ENCODE measurements at regions not wholly inside any gene's neighbourhood (a gene's known extent, or its start where the extent isn't known, plus 50 kb on each side); places are given as distances from the start of the nearest gene placed in this dataset.
"Not testable (repeated sequence)": the region's sequence is repeated elsewhere in the genome, so short reads cannot be mapped to it uniquely, and the experiment has no call there.

- no peak for DNase-seq (ENCODE audit: low read depth)
Observed at GRCh38 chr1:117707371-117707770, 101.5 kb downstream of the TENT5C start.

DNA sequence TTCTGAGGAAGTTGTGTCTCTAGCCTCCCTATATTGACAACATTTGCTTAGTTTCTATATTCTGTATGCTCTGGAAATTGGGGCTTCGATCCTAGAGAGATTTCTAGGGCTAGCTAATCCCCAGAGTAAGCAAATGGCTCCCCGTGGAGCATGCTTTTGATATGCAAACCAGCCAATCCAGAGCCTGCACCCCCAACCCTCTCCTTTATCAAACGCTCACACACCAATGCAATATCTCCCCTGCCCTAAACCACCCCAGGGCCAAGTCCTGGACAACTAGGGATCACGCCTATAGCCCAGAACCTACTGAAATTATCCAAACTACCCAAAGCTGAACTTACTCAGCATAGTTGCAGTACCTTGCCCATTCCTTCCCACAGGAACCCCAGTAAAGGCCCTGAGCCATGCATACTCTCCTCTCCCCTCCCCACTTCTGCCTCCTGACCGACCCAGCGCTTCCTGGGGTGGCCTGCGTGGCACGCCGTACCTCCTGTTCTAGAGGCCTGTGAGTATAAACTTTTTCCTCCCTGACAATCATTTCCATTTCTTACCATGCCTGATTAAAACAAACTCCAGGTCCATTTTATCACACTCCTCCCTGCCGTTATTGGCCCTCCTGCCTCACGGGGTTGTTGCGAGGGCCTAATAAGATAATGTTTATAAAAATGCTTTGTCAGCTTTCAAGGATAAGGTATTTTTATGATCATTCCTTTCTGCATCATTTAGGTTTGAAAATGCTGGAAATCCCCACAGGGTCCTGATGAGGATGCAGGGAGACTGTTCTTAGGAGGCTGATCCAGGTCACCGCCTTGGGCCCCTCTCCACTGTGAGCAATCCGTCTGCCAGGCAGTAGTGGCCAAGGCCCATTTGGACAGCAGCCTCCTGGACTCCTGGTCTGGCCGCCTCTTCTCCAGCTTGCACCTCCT, 102.7 kb downstream of the TENT5C start:
- no peak for DNase-seq (ENCODE audit: low read depth)

DNA sequence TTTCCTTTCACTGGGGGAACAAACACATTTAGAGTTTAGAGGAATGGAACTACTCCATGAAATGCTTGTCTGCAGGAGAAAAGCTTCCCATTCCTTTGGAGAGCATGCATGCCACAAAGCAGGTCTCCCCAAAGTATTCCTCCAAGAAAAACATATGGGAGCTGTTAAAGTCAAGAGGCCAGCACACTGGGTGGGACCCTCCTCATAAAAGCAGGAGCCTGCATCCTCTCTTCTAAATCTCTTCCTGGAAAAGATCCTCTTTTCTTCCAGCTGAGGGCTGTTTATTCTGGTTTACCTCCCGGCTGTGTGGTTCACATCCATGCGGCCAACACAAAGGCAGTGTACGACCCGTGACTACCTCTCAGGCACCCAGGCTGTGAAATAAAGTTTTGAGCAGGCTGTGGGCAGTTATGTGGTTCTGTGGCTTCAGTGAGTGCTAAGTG, 103.4 kb downstream of the TENT5C start:
- DNase-seq (ENCODE audit: low read depth): no peak

DNA sequence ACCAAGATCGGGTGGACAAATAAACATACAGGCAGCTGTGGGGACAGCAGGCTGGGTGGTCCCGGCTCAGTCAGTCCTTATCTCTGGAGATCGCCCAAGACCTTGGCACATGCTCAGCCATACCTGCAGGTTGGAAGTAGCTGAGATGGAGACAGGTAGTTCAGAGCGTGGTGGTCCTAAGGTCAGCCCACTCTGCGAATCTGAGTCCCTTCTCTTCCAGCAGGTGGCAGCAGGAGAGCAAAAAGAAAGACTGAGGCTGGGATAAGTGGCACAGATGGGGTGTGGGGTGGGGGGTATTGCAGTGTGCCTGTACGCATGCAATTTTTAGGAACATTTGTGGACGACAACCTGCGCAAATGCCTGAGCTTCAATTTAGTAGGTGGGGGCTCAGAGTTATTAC, 104.9 kb downstream of the TENT5C start:
- DNase-seq (ENCODE audit: low read depth): no peak

GRCh38 chr1:117712621-117713020, 106.8 kb downstream of the TENT5C start:
- DNase-seq (ENCODE audit: low read depth): no peak

GRCh38 chr1:117714546-117714945, 108.7 kb downstream of the TENT5C start:
- no peak for DNase-seq (ENCODE audit: low read depth)

GRCh38 chr1:117716030-117716429, 110.2 kb downstream of the TENT5C start:
- not testable (repeated sequence) for DNase-seq (ENCODE audit: low read depth)

- DNase-seq (ENCODE audit: low read depth): not testable (repeated sequence)
Observed at GRCh38 chr1:117717980-117718379, 112.1 kb downstream of the TENT5C start.

DNA sequence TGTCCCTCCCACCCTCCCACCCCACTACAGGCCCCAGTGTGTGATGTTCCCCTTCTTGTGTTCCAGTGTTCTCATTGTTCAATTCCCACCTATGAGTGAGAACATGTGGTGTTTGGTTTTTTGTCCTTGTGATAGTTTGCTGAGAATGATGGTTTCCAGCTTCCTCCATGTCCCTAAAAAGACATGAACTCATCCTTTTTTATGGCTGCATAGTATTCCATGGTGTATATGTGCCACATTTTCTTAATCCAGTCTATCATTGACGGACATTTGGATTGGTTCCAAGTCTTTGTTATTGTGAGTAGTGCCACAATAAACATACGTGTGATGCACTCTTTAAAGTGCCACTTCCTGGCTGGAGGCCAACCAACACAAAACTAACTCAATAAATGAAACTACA, 112.7 kb downstream of the TENT5C start:
- not testable (repeated sequence) for DNase-seq (ENCODE audit: low read depth)

DNA sequence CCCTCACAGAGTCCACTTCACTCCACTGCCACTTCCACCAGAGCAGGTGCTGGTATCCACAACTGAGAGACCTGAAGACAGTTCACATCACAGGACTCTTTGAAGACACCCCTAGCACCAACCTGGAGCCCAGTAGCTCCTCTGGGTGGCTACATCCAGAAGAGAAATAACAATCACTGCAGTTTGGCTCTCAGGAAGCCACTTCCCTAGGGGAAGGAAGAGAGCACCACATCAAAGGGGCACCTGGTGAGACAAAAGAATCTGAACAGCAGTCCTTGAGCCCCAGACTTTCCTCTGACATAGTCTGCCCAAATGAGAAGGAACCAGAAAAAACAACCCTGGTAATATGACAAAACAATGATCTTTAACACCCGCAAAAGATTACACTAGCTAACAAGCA, 113.2 kb downstream of the TENT5C start:
- DNase-seq (ENCODE audit: low read depth): no peak

GRCh38 chr1:117732065-117732797, 126.4 kb downstream of the TENT5C start:
- DNase-seq (ENCODE audit: low read depth): no peak

GRCh38 chr1:117732956-117733355, 127.1 kb downstream of the TENT5C start:
- DNase-seq (ENCODE audit: low read depth): no peak

- DNase-seq (ENCODE audit: low read depth): no peak
Observed at GRCh38 chr1:117734403-117734802, 128.6 kb downstream of the TENT5C start.

DNA sequence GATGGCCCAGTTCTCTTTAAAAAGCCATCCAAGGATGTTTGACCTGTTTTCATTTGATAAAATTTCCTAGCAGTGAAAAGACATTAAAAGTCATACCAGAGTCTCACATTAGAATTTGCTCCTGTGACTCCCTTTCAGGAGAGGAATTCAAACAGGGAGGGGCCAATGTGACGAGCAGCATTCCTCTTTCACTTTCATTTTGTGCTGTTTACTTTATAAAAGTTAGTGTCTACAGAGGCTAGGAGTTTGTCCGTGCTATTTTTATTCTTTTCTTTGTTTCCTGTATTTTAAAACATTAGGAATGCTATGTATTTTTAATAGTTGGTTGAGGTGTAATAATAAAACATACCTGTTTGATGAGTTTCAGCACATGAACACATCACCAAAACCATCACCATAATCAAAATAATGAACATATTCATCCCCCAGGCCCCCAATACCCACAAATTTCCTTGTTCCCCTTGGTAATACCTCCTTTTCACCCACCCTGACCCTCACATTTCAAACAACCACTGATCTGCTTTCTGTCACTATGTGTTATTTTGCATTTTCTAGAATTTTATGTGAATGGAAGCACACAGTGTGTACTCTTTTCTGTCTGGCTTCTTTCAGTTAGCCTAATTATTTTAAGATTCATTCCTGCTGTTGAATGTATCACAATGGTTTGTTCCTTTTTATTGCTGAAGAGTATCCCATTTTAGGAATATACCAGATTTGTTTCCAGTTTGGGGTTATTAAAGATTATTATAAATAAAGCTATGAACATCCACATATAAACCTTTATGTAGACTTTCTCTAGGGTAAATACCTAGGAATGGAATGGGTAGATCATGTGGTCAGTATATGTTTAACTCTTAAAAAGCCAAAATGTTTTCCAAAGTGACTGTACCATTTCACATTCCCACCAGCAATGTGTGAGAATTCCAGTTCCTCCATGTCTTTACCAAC, 129.5 kb downstream of the TENT5C start:
- no peak for DNase-seq (ENCODE audit: low read depth)

- DNase-seq (ENCODE audit: low read depth): no peak
Observed at GRCh38 chr1:117739504-117739903, 133.7 kb downstream of the TENT5C start.

- no peak for DNase-seq (ENCODE audit: low read depth)
Observed at GRCh38 chr1:117740496-117740895, 134.6 kb downstream of the TENT5C start.

- not testable (repeated sequence) for DNase-seq (ENCODE audit: low read depth)
Observed at GRCh38 chr1:117746565-117746964, 140.7 kb downstream of the TENT5C start.

- DNase-seq (ENCODE audit: low read depth): no peak
Observed at GRCh38 chr1:117747605-117748004, 141.8 kb downstream of the TENT5C start.

- DNase-seq (ENCODE audit: low read depth): no peak
Observed at GRCh38 chr1:117751321-117751720, 145.5 kb downstream of the TENT5C start.

- no peak for DNase-seq (ENCODE audit: low read depth)
Observed at GRCh38 chr1:117752661-117753060, 146.8 kb downstream of the TENT5C start.

- DNase-seq (ENCODE audit: low read depth): no peak
Observed at GRCh38 chr1:117753232-117753631, 147.4 kb downstream of the TENT5C start.

GRCh38 chr1:117753652-117754051, 147.8 kb downstream of the TENT5C start:
- DNase-seq (ENCODE audit: low read depth): no peak
